HepG2 (cell line): ENCODE measurements at regions not wholly inside any gene's neighbourhood (a gene's known extent, or its start where the extent isn't known, plus 50 kb on each side); places are given as distances from the start of the nearest gene placed in this dataset.

Experiments used
- ASH2L ChIP-seq: fragments of 300-600, 200-600 bp; sonication (generic); IDR thresholded peaks from 2 replicates; pipeline ENCODE4 v1.7.0; 2017; ENCODE audit warnings: low read depth, mild to moderate bottlenecking, moderate library complexity, mixed read lengths, low read length; ENCODE audit not compliant: insufficient read length
- ATRX ChIP-seq: sonication (generic); formaldehyde crosslinking; IDR thresholded peaks from 2 replicates; pipeline ENCODE4 v1.4.0; 2020; ENCODE audit warnings: missing genetic modification reagents, borderline replicate concordance
- CENPX ChIP-seq: sonication (generic); formaldehyde crosslinking; IDR thresholded peaks from 2 replicates; pipeline ENCODE4 v1.9.0; 2021; ENCODE audit warnings: mild to moderate bottlenecking, missing genetic modification reagents, moderate library complexity
- ELF4 ChIP-seq: sonication (generic); formaldehyde crosslinking; IDR thresholded peaks from 2 replicates; pipeline ENCODE4 v1.5.0; 2020; ENCODE audit warnings: missing genetic modification reagents, mild to moderate bottlenecking, moderate library complexity, borderline replicate concordance
- MED1 ChIP-seq: sonication (generic); formaldehyde crosslinking; IDR thresholded peaks from 2 replicates; pipeline ENCODE4 v1.4.0; 2020; ENCODE audit warnings: missing genetic modification reagents
- MXI1 ChIP-seq: IDR thresholded peaks from 3 replicates; pipeline ENCODE4 v1.6.1; 2012; ENCODE audit warnings: low read depth, low read length, inconsistent platforms, borderline replicate concordance
- NFE2L1 ChIP-seq: sonication (generic); formaldehyde crosslinking; IDR thresholded peaks from 2 replicates; pipeline ENCODE4 v1.4.0; 2020; ENCODE audit warnings: missing genetic modification reagents, mild to moderate bottlenecking, borderline replicate concordance
- PLRG1 ChIP-seq: fragments of 450-650 bp; conservative IDR thresholded peaks from 2 replicates; pipeline ENCODE4 v1.6.1; 2016
- REL ChIP-seq: sonication (generic); formaldehyde crosslinking; conservative IDR thresholded peaks from 2 replicates; pipeline ENCODE4 v1.8.0; 2022; ENCODE audit warnings: mild to moderate bottlenecking, missing genetic modification reagents, moderate library complexity
- TEAD3 ChIP-seq: optimal IDR thresholded peaks from 2 replicates; pipeline ENCODE3; 2016; ENCODE audit warnings: borderline replicate concordance
- ZNF234 ChIP-seq: sonication (generic); formaldehyde crosslinking; conservative IDR thresholded peaks from 2 replicates; pipeline ENCODE4 v1.5.1; 2020; ENCODE audit warnings: mild to moderate bottlenecking, missing genetic modification reagents
- ZNF260 ChIP-seq: sonication (generic); formaldehyde crosslinking; IDR thresholded peaks from 2 replicates; pipeline ENCODE4 v1.4.0; 2020; ENCODE audit warnings: missing genetic modification reagents, low read depth, mild to moderate bottlenecking, borderline replicate concordance
- ZNF263 ChIP-seq: sonication (generic); formaldehyde crosslinking; IDR thresholded peaks from 2 replicates; pipeline ENCODE4 v1.4.0; 2020; ENCODE audit warnings: missing genetic modification reagents
- ZNF317 ChIP-seq: sonication (generic); formaldehyde crosslinking; IDR thresholded peaks from 2 replicates; pipeline ENCODE4 v1.5.0; 2020; ENCODE audit warnings: mild to moderate bottlenecking, missing genetic modification reagents
- ZNF441 ChIP-seq: sonication (generic); formaldehyde crosslinking; IDR thresholded peaks from 2 replicates; pipeline ENCODE4 v1.7.0; 2021; ENCODE audit warnings: missing genetic modification reagents, borderline replicate concordance
- ZNF607 ChIP-seq: sonication (generic); formaldehyde crosslinking; IDR thresholded peaks from 2 replicates; pipeline ENCODE4 v1.5.1; 2020; ENCODE audit warnings: missing genetic modification reagents, mild to moderate bottlenecking, borderline replicate concordance
- ZSCAN12 ChIP-seq: sonication (generic); formaldehyde crosslinking; IDR thresholded peaks from 2 replicates; pipeline ENCODE4 v1.9.0; 2021; ENCODE audit warnings: mild to moderate bottlenecking, missing genetic modification reagents
- TF ChIP-seq, protein P1 (sequence below): sonication (generic); formaldehyde crosslinking; IDR thresholded peaks from 2 replicates; pipeline ENCODE4 v1.4.0; 2020; ENCODE audit warnings: missing genetic modification reagents
- TF ChIP-seq, protein P2 (sequence below): sonication (generic); formaldehyde crosslinking; IDR thresholded peaks from 2 replicates; pipeline ENCODE4 v1.4.0; 2020; ENCODE audit warnings: missing genetic modification reagents, borderline replicate concordance
- TF ChIP-seq, protein P3 (sequence below), 2 experiments: sonication (generic) in 1 of 2; formaldehyde crosslinking in 1 of 2; IDR thresholded peaks; 2 replicates each; pipeline versions ENCODE4 v1.4.0 to v1.6.1; 2016 to 2020; ENCODE audit warnings: borderline replicate concordance in 1 of 2, low read depth in 1 of 2, mild to moderate bottlenecking in 1 of 2, missing genetic modification reagents in 1 of 2
- TF ChIP-seq, protein P4 (sequence below): sonication (generic); formaldehyde crosslinking; IDR thresholded peaks from 2 replicates; pipeline ENCODE4 v1.5.0; 2020; ENCODE audit warnings: missing genetic modification reagents

DNA sequence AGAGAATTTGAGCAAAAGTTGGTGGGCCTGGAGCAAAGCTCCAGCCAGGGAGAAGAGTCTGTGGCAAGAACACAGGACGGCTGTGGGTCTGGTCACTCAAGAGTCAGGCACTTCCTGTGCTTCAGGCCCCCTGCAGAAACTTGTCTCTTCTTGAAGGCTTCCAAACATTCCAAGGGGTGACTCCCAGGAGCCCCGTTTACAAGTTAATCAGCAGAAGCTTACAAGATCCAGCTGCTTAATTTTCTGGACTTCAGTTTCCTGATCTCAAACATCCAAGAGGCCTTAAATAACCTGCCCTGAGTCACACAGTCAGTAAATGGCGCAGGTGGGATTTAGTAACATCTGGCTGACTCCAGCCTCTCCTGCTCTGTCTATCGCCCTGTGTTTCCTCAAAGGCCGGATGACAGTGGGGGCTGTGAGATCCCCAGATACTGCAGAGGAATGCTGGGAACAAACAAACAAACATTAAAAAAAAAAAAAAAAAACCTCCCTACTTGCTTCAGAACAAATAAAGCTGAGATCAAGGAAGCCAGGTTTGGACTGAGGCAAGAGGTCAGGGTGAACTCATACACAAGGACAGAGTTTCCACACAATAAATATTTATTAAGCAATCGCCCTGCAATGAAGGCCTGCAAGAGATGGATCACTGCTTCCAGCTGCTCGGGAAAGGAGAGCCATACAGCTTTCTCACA, 175.4 kb upstream of the RFC3 start (continued):
- TF ChIP-seq, protein P1, sequence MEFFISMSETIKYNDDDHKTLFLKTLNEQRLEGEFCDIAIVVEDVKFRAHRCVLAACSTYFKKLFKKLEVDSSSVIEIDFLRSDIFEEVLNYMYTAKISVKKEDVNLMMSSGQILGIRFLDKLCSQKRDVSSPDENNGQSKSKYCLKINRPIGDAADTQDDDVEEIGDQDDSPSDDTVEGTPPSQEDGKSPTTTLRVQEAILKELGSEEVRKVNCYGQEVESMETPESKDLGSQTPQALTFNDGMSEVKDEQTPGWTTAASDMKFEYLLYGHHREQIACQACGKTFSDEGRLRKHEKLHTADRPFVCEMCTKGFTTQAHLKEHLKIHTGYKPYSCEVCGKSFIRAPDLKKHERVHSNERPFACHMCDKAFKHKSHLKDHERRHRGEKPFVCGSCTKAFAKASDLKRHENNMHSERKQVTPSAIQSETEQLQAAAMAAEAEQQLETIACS (CRISPR knock-in tag), result no peak
- TF ChIP-seq ELF4, result peak; percentile 74; the same call in 1 of the 2 replicates
- no peak for TF ChIP-seq NFE2L1 (CRISPR knock-in tag)
- peak; percentile 60; the same call in 1 of the 3 replicates for TF ChIP-seq MXI1
- TF ChIP-seq REL (CRISPR knock-in tag), result no peak
- TF ChIP-seq ZSCAN12 (CRISPR knock-in tag), result no peak
- TF ChIP-seq TEAD3 (CRISPR knock-in tag), result peak; percentile 88
- TF ChIP-seq ZNF263 (CRISPR knock-in tag), result no peak
- no peak for TF ChIP-seq CENPX (CRISPR knock-in tag)
- no peak for TF ChIP-seq ZNF441 (CRISPR knock-in tag)
- TF ChIP-seq ATRX, result no peak
- TF ChIP-seq ZNF260, result no peak
- TF ChIP-seq, protein P2, sequence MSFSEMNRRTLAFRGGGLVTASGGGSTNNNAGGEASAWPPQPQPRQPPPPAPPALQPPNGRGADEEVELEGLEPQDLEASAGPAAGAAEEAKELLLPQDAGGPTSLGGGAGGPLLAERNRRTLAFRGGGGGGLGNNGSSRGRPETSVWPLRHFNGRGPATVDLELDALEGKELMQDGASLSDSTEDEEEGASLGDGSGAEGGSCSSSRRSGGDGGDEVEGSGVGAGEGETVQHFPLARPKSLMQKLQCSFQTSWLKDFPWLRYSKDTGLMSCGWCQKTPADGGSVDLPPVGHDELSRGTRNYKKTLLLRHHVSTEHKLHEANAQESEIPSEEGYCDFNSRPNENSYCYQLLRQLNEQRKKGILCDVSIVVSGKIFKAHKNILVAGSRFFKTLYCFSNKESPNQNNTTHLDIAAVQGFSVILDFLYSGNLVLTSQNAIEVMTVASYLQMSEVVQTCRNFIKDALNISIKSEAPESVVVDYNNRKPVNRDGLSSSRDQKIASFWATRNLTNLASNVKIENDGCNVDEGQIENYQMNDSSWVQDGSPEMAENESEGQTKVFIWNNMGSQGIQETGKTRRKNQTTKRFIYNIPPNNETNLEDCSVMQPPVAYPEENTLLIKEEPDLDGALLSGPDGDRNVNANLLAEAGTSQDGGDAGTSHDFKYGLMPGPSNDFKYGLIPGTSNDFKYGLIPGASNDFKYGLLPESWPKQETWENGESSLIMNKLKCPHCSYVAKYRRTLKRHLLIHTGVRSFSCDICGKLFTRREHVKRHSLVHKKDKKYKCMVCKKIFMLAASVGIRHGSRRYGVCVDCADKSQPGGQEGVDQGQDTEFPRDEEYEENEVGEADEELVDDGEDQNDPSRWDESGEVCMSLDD, result no peak
- no peak; the same call in 1 of the 2 replicates for TF ChIP-seq ZNF317
- peak; percentile 90 for TF ChIP-seq ASH2L
- TF ChIP-seq, protein P3, sequence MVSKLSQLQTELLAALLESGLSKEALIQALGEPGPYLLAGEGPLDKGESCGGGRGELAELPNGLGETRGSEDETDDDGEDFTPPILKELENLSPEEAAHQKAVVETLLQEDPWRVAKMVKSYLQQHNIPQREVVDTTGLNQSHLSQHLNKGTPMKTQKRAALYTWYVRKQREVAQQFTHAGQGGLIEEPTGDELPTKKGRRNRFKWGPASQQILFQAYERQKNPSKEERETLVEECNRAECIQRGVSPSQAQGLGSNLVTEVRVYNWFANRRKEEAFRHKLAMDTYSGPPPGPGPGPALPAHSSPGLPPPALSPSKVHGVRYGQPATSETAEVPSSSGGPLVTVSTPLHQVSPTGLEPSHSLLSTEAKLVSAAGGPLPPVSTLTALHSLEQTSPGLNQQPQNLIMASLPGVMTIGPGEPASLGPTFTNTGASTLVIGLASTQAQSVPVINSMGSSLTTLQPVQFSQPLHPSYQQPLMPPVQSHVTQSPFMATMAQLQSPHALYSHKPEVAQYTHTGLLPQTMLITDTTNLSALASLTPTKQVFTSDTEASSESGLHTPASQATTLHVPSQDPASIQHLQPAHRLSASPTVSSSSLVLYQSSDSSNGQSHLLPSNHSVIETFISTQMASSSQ (IDR thresholded peaks at IDR 0.05; ENCODE audit: low read depth), result peak; percentile 74
- TF ChIP-seq, protein P3 (CRISPR knock-in tag; IDR thresholded peaks at IDR 0.05; ENCODE audit: borderline replicate concordance), result peak; percentile 84; the same call in 1 of the 2 replicates
- no peak for TF ChIP-seq ZNF234 (CRISPR knock-in tag)
- peak; percentile 98 for TF ChIP-seq MED1 (CRISPR knock-in tag)
- TF ChIP-seq, protein P4, sequence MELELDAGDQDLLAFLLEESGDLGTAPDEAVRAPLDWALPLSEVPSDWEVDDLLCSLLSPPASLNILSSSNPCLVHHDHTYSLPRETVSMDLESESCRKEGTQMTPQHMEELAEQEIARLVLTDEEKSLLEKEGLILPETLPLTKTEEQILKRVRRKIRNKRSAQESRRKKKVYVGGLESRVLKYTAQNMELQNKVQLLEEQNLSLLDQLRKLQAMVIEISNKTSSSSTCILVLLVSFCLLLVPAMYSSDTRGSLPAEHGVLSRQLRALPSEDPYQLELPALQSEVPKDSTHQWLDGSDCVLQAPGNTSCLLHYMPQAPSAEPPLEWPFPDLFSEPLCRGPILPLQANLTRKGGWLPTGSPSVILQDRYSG, result no peak
- TF ChIP-seq PLRG1, result no peak
- TF ChIP-seq ZNF607 (CRISPR knock-in tag), result peak; percentile 69; the same call in 1 of the 2 replicates
